Calu3 (cell line): ENCODE measurements at regions not wholly inside any gene's neighbourhood (a gene's known extent, or its start where the extent isn't known, plus 50 kb on each side); places are given as distances from the start of the nearest gene placed in this dataset.

Experiments
- BruUV-seq: library from RNA; stranded (reverse); fragments of 400-500 nt; replicated peaks from 2 replicates; lab custom pipeline; 2021; lab: Mats Ljungman, UMichigan
- CTCF ChIA-PET: fragments of 300-600 bp; sonication (Branson Sonifier 250); formaldehyde crosslinking; loops from one replicate; lab custom pipeline; 2022; ENCODE audit warnings: antibody characterized with exemption; lab: Charles Lee
- DNase-seq: peaks from one replicate; pipeline ENCODE4 v3.0.0; 2022
- H3K27ac Mint-ChIP-seq: one replicate; pipeline ENCODE4 v1.8.0; 2022; ENCODE audit warnings: mixed read lengths; ENCODE audit not compliant: unreplicated experiment
- H3K27me3 Mint-ChIP-seq: one replicate; pipeline ENCODE4 v1.8.0; 2022; ENCODE audit warnings: mixed read lengths; ENCODE audit not compliant: unreplicated experiment
- H3K36me3 Mint-ChIP-seq: one replicate; pipeline ENCODE4 v1.8.0; 2022; ENCODE audit warnings: mild to moderate bottlenecking, moderate library complexity, mixed read lengths; ENCODE audit not compliant: insufficient read depth, unreplicated experiment
- H3K4me1 Mint-ChIP-seq: one replicate; pipeline ENCODE4 v1.8.0; 2022; ENCODE audit warnings: mild to moderate bottlenecking, low read depth, mixed read lengths; ENCODE audit not compliant: unreplicated experiment
- H3K4me3 Mint-ChIP-seq: one replicate; pipeline ENCODE4 v1.8.0; 2022; ENCODE audit warnings: mild to moderate bottlenecking, low read depth, moderate library complexity, mixed read lengths; ENCODE audit not compliant: unreplicated experiment
- H3K9me3 Mint-ChIP-seq: one replicate; pipeline ENCODE4 v1.8.0; 2022; ENCODE audit warnings: low read depth, mixed read lengths; ENCODE audit not compliant: unreplicated experiment
- CTCF ChIP-seq: fragments of 200-600 bp; IDR thresholded peaks from one replicate; pipeline ENCODE4 v1.8.0; 2022; ENCODE audit warnings: antibody characterized with exemption; ENCODE audit not compliant: unreplicated experiment
- intact Hi-C: fragments of 100-400 bp; cut with micrococcal nuclease; formaldehyde crosslinking; loops from one replicate; pipeline ENCODE4 v1.10.0; 2022; ENCODE audit not compliant: unreplicated experiment

GRCh38 chr1:78291872-78292271 lies 198.9 kb upstream of the PTGFR start:
- no TSS peak for BruUV-seq
- no peak for TF ChIP-seq CTCF
- CTCF ChIA-PET: no interaction called here
- DNase-seq: no peak
- Mint-ChIP-seq H3K27me3 (no peaks in the 10 kb centered on the region), H3K4me1 (no peaks in the 10 kb centered on the region), H3K36me3 (no peaks in the 10 kb centered on the region), H3K4me3 (no peak overlapping the region), H3K9me3 (no peaks in the 10 kb centered on the region), H3K27ac (no peak overlapping the region)
- intact Hi-C loops: no loop called here

- no peak overlapping the region for H3K27ac Mint-ChIP-seq
- TF ChIP-seq CTCF: no peak
- no peak for DNase-seq
- no TSS peak for BruUV-seq
- no peaks in the 10 kb centered on the region for H3K36me3 Mint-ChIP-seq
- H3K4me3 Mint-ChIP-seq: no peak overlapping the region
- no peaks in the 10 kb centered on the region for H3K4me1 Mint-ChIP-seq
- no peaks in the 10 kb centered on the region for H3K27me3 Mint-ChIP-seq
- intact Hi-C loops: no loop called here
- CTCF ChIA-PET: no interaction called here
- no peaks in the 10 kb centered on the region for H3K9me3 Mint-ChIP-seq
These were observed 198.4 kb upstream of the PTGFR start for GRCh38 chr1:78292361-78292760.

- H3K4me3 Mint-ChIP-seq: no peak overlapping the region
- CTCF ChIA-PET: interaction anchor here (0.8 kb wide), 1 partner anchor 11 kb away, joined by 3 read pairs; no protein-coding TSS in a partner anchor
- H3K4me1 Mint-ChIP-seq: no peaks in the 10 kb centered on the region
- intact Hi-C loops: no loop called here
- H3K9me3 Mint-ChIP-seq: peaks cover 3% of the 10 kb centered on the region
- no peaks in the 10 kb centered on the region for H3K36me3 Mint-ChIP-seq
- no peak for TF ChIP-seq CTCF
- no peaks in the 10 kb centered on the region for H3K27me3 Mint-ChIP-seq
- DNase-seq: no peak
- no peak overlapping the region for H3K27ac Mint-ChIP-seq
- BruUV-seq: no TSS peak
These were observed 192.9 kb upstream of the PTGFR start for GRCh38 chr1:78297836-78298235.

GRCh38 chr1:78298349-78298748 lies 192.4 kb upstream of the PTGFR start:
- no TSS peak for BruUV-seq
- Mint-ChIP-seq H3K27ac (no peak overlapping the region), H3K27me3 (no peaks in the 10 kb centered on the region), H3K9me3 (peaks cover 3% of the 10 kb centered on the region), H3K36me3 (no peaks in the 10 kb centered on the region), H3K4me1 (peaks cover 3% of the 10 kb centered on the region), H3K4me3 (no peak overlapping the region)
- no peak for TF ChIP-seq CTCF
- CTCF ChIA-PET: no interaction called here
- intact Hi-C loops: no loop called here
- DNase-seq: no peak

- no peak overlapping the region for H3K27ac Mint-ChIP-seq
- intact Hi-C loops: no loop called here
- DNase-seq: no peak
- CTCF ChIA-PET: no interaction called here
- H3K4me1 Mint-ChIP-seq: peaks cover 9% of the 10 kb centered on the region
- H3K4me3 Mint-ChIP-seq: no peak overlapping the region
- TF ChIP-seq CTCF: no peak
- H3K36me3 Mint-ChIP-seq: no peaks in the 10 kb centered on the region
- H3K9me3 Mint-ChIP-seq: peaks cover 3% of the 10 kb centered on the region
- H3K27me3 Mint-ChIP-seq: no peaks in the 10 kb centered on the region
- BruUV-seq: no TSS peak
These were observed 189.6 kb upstream of the PTGFR start for GRCh38 chr1:78301141-78301540.
